Fibroblast of upper back skin (primary cell): ENCODE measurements at regions not wholly inside any gene's neighbourhood (a gene's known extent, or its start where the extent isn't known, plus 50 kb on each side); places are given as distances from the start of the nearest gene placed in this dataset.
"Not testable (repeated sequence)": the region's sequence is repeated elsewhere in the genome, so short reads cannot be mapped to it uniquely, and the experiment has no call there.

Source experiments
- DNase-seq: peaks from one replicate; pipeline ENCODE4 v3.0.0-alpha.2; 2013

DNA sequence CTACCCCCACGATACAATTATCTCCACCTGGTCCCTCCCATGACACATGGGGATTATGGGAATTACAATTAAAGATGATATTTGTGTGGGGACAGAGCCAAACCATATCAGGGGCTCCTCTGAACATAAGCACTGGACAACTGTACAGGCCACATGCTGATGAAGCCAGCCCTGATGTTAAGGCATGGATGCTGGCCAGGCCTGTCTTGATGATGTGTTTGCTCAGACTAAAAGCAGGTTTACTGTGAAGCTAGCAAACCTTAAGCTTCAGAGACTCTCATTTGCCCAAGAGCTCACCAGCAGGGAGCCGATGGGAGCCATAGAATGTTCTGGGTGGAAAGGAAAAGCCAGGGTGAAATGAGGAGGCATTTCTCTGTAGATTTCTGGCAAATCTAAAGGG is 135.3 kb upstream of the KCNK1 start:
- no peak for DNase-seq

DNA sequence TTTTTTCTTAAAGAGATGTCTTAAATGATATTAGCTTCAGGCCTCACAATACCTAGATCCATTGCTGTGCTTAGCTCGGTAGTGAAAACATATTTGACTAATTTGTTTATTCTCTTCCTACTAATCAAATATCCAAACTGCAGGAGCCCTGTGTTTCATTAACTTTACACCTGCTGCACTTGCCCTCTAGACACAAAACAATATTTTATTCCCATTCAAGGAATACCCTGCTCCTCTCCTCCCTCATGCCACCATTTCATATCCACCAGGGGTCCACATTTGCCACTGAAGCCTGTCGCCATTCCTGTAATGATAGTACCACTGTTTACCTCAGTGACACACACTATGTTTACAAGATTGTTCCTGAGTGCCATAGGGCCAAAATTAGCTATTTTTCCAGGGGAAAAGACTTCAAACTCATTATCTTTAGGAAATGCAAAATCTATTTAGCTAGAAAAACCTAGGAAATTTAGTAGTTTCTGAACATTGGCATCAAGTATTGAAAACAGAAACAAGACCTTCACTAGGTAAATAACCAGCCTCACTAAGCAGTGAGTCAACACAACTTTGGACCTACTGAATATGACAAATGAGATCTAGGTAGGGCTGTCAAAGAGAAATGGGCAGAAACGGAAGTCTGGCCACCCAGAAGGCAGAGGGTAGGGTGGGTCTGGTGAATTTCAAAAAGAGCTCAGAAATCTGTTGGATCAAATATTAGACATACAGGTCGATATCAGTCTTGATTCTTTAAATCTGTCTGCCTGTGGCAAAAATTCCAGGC is 134.6 kb upstream of the KCNK1 start:
- no peak for DNase-seq

DNA sequence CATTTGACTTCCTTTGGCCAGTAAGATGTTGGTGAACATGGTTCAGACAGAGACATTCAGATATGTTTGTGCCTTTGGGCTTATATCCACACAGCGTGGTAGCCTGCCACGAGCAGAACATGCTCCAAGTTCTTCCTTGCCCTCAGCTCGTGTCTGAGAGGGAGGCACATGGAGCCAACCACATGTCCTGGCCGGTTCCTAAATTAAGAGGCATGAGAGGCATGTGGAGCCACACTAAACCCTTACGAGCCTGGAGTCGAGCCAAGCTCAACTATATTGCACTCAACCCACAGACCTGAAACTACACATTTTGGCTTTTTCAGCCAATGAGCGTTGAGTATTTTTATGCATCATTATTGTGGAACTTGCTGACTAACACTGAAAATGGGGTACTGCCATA is 133.7 kb upstream of the KCNK1 start:
- no peak for DNase-seq

DNA sequence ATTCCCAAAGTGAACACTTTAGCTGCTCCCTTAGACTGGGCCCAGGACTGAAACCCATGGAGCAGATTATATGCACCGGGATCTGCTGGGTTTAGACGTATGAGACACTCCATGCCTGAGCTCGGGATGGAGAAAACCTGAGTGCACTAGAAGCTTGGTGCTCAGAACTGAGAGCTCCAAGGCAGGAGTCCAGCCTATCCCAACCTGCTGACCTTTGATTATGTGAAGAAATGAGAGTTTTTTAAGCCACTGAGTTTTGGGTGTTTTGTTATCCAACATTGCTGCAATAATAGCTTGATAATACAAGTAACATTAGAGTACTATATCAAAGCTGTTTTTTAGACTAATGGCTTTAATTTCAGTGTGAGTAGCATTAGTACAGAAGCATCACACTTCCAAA is 131.5 kb upstream of the KCNK1 start:
- DNase-seq: no peak

DNA sequence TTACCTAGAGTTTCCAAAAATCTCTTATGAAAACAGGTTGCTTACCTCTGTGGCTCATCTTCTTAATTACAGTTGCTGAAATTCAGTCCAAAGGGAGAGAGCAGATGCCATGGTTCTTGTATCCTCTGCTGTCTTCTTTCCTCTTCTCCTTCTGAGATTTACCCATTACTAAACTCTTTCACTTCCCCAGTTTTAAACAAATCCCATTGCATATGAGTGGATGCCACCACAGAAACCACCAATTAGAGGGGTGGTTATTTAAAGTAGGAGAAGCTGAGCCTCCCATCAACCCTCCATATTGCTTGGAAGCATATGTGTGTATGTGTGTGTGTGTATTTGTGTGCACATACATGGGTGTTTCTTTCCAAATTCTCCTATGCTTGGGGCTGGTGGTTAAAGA is 128.5 kb upstream of the KCNK1 start:
- no peak for DNase-seq

DNA sequence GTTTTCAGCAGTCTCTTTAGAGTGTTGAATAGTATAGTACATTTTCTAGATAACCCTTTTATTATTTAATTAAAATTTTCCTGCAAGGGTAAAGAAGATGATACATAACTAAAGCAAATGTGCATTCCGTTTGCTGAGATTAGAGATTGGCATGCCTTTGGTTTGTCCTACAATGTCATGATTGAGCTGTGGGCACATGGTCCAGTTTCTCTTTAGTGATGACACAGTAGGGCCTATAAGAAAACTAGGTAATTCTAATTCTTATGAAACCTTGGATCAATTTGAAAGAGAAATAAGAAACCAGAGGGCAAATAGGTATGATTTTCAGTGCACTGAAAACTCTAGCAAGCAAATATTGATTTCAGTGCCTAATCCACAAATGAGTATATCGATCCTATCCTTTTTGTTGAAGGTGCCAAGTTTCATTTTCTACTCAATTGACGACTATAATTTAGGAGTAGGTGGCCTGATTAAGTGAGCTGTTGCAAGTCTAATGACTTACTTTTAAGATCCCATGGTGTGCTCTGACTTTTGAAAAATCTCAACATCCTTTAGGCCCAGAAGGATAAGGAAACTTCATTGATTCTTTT is 128.0 kb upstream of the KCNK1 start:
- no peak for DNase-seq

DNA sequence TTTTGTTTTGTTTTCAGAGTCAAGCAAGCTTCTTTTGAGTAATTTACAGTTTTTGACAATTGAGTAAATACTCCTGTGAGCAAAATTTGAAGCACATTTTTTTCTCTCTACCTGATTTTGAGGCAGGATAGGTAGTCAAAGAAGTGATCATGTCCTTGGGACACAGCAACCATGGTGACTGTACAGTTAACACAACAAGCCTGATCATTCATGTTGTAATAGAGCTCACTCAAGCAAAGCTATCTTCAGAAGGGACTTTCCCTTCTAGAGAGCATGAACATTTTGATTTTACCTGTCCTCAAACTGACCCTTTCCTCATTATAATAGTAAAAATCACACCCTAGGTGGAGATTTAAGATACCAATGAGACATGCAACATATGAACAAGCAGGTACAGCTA is 126.5 kb upstream of the KCNK1 start:
- DNase-seq: no peak

DNA sequence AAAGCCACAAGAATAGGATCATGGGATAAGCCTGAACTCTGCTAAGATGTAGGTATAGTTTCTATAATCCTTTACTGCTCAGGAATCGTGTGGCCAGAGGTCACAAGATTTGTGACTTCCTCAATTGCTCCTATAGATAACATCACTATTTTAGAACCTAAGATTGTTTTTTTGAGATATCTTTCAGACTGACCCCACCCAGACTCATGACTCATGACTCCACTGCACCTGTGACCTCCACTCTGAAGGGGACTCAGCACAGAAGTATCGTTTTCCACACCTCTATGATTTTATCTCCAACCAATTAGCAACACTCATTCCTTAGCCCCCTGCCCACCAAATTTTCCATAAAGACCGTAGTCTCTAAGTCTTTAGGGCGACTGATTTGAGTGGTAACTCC is 124.5 kb upstream of the KCNK1 start:
- no peak for DNase-seq

DNA sequence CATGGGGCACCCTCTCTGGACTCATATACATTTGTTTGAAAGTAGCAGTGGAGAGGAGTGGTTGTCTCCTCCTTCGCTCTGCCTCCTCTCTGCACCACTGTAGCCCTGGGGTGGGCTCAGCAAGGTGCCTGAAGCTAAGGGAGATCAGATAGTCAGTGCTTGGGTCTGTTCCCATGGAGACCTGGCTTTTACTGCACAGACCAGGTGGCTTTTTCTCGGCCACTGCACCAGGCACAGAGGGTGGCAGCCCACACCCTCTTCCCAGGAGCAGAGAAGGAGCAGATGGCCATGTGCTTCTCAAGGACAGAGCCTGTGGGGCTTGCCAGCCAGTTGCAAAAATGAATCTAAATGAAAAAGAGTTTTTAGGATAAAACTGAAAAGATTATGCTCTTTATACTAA is 123.4 kb upstream of the KCNK1 start:
- DNase-seq: no peak

DNA sequence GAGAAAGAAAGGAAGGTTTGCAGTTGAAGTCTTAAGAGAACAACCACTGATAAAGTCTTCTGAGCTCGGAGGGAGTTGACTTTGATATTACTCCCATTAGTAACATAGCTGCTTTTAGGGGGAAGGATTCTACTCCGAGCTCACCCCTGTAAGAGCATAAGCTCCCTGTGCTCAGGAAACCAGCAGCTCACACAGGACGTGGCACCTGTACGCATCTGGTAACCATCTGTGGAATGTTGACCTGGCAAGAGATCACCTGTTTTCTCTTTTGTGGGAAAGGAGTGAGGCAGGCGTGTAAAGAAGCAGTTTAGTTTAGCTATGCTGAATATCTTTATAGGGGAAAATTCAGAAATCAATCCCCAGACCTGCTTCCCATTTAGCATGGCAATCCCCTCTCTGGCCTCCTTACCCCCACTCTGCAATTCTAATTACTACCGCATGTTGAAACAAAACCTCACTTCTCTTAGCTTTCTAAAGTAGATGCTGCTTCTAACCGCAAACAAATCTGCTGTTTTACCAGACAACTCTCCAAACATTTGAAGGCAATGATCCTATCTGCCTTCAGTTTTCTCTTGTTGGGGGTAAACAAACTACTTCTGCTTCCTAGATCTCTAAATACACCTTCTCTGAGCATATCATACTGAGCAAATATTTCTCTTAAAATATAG is 121.8 kb upstream of the KCNK1 start:
- no peak for DNase-seq

DNA sequence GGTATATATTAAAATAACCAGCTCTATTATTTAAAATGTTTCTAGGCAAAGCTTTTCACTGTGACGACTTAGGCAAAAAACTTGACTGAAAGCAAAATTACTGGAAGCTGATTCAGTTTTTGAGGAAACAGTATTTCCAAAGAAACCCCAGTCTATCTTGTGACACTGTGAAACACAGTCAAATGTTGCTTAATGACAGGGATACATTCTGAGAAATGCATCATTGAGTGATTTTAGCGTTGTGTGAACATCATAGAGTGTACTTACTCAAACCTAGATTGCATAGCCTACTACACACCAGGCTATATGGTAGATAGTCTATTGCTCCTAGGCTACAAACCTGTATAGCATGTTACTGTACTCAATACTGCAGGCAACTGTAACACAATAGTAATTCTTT is 116.9 kb upstream of the KCNK1 start:
- no peak for DNase-seq

DNA sequence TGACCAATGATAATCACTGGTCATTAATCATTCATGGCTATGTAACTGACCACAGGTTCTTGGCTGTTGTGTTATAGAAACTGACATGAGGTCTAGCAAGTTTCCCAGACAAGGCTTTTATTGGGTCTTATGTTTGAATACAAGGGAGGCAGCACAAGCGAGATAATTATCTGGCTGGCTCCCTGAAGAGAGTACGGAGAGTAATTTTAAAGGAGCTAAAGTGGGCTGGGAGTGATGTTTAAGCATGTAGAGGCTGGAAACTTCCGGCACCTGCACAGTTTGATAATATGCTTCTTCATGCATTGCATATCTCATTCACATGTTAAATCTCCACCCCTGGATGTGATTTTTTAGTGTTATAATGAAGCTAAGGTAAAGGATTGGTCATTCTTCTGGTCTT is 116.2 kb upstream of the KCNK1 start:
- DNase-seq: no peak

DNA sequence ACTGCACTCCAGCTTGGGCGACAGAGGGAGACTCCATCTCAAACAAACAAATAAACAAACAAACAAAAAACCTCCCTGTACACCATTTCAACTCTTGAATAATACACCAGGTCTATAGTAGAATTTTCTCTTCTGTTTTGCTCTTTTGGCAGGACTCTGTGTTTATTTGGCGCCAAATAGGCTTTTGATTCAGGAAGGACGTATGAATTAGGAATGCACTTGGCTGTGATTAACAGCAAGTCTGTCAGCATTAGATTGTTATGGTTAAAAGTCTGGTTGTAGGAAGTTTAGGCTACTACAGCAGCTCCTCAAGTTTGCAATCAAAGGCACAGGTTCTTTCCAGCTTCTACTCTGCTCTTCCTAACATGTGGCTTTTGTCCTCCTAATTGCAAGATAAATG is 113.8 kb upstream of the KCNK1 start:
- no peak for DNase-seq

DNA sequence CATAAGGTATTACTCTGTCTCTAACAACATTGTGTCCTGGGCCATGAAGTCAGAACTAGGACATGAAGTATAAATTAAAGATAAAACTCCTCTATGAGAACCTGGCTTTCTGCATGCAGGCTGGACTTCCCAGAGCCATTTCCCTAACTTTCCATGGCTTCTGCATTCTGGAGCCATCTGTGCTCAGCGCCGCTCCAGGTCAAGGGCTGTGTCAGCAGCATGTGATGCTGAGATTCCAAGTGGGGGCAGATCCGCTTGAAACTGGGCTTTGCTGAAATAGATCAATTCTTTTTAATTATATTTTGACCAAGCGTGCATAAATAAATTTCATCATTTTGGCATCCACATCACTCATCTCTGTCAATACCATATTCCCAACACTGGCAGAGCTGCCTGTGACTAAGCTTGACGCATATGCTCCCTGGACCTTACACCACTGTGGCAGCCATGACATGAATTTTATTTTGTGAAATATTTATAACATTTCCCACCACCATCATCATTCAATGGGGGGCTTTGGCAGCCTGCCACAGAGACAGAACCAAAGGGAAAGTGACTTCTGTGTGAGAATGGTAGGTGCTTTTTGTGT is 110.4 kb upstream of the KCNK1 start:
- DNase-seq: no peak

DNA sequence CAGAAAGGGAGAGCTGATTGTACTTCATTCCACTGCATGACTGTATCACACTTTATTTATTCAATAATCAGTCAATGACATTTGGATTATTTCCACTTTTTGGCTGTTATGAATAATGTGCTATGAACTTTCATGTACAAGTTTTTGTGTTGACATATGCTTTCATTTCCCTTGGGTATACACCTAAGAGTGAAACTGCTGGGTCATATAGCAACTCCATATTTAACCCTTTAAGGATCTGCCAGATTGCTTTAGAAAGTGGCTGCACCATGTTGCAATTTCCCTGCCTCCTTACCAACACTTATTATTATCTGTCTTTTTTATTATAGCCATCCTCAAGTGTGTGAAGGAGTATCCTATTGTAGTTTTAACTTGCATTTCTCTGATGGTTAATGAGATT is 108.8 kb upstream of the KCNK1 start:
- no peak for DNase-seq

DNA sequence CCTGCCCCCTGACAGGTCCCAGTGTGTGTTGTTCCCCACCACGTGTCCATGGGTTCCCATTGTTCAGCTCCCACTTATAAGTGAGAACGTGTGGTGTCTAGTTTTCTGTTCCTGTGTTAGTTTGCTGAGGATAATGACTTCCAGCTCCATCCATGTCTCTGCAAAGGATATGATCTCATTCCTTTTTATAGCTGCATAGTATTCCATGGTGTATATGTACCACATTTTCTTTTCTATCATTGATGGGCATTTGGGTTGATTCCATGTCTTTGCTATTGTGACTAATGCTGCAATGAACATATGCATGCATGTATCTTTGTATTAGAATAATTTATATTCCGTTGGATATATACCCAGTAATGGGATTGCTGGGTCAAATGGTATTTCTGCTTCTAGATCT is 108.0 kb upstream of the KCNK1 start:
- DNase-seq: not testable (repeated sequence)

DNA sequence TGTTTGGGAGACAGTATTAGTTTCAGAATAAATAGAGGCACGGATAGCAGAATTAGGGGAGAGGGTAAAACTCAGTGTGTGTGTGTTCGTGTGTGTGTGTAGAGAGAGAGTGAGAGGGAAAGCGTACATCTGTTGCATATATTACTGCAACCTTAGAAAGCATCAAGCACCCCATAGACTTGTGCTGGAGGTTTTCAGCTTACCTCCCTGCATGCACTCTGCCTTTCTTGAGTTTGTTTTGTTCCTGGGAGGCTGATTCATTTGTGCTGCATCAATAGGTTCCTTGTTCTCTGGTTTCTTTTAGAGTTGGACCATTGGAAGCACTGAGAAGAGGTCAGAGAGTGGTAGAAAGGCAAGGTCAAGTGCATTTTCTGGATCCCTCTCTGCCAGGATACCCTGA is 104.4 kb upstream of the KCNK1 start:
- no peak for DNase-seq

DNA sequence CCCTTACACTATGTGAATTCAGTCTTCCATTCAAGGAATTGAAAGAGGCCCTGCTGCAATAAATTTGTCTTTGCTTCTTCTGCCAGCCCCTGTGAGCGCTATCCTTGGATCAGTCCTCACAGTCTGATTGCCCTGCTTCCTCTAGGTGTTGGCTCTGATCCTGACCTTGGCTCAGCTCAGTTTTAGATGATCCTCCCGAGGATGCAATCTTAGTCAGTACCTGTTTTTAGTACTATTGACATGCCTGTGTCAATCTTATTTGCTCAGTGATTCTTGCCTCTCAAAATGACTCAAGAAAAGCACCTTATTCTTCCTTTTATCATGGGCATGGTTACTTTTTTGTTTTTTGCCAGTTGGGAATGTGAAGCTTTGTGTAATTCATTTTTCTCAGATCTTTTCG is 101.4 kb upstream of the KCNK1 start:
- no peak for DNase-seq

DNA sequence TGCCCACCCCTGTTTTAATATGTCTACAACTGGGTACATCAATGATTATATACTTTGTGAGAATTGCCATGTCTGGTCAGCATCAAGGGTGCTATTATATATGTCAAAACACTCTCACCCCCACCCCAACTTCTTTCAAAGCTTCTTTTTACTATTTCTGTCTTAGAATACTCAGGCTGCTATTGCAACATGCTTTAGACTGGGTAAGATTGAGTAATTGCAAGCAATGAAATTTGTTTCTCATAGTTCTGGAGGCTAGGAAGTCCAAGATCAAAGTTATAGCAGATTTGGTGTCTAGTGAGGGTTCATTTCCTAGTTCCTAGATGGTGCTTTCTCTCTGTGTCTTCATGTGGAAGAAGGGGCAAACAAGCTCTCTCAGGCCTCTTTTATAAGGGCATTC is 100.5 kb upstream of the KCNK1 start:
- DNase-seq: no peak

DNA sequence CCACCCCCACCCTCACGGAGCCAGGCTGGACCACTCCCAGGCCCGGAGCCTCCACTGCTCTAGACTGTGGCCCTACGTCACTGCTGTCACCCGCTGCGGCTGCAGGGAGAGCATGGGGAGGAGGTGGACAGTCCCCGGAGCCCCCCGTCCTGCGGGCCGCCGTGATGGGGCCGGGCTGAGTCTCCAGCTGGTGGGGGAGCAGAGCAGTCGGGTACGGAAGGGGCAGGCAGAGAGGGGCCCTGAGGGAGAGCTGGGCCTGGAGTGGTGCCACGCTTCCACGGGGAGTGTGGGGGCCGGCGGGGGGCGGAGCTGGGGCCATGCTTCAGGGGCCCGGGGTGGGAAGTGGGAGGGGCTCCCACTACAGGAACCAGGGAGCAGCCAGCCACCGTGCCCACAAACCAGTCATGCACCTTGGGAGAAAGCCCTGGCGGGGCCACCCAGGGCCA is 98.9 kb upstream of the KCNK1 start:
- DNase-seq: no peak

DNA sequence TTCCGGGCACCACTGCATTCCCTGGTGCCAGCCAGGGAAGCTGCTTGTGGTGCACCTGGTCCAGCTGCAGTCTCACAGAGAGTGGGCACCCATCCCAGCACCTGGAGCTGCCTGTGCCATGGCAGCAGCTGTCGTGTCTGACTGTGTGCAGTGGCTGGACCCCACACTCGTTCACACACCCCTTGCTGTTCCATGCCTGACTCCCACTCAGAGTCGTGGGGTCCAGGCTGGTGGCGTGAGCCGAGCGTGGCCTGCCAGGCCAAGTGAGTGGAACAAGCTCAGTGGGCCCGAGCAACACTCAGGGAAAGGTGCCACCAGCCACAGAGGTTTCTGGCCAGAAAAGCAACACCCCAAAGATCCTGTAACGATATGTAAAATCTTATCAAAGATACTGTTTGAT is 97.2 kb upstream of the KCNK1 start:
- no peak for DNase-seq

DNA sequence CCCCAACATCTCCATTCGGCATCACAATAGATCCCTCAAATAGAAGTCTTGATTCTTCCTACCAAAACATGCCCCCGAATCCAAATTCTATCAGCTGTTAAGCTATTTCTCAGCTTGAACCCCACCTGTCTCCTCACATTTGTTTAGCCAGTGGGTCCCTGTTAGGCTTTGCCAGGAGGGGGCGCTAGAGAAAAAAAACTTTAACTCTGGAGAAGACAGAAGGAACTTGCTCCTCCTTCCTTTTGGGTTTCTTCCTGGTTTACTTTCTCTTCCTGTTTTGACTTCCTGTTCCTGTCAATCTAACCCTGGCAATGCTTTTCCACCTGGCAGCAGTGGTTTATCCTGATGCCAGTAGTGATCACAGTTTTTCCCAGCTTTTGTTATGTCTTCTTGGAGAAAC is 95.6 kb upstream of the KCNK1 start:
- DNase-seq: peak; percentile 41

DNA sequence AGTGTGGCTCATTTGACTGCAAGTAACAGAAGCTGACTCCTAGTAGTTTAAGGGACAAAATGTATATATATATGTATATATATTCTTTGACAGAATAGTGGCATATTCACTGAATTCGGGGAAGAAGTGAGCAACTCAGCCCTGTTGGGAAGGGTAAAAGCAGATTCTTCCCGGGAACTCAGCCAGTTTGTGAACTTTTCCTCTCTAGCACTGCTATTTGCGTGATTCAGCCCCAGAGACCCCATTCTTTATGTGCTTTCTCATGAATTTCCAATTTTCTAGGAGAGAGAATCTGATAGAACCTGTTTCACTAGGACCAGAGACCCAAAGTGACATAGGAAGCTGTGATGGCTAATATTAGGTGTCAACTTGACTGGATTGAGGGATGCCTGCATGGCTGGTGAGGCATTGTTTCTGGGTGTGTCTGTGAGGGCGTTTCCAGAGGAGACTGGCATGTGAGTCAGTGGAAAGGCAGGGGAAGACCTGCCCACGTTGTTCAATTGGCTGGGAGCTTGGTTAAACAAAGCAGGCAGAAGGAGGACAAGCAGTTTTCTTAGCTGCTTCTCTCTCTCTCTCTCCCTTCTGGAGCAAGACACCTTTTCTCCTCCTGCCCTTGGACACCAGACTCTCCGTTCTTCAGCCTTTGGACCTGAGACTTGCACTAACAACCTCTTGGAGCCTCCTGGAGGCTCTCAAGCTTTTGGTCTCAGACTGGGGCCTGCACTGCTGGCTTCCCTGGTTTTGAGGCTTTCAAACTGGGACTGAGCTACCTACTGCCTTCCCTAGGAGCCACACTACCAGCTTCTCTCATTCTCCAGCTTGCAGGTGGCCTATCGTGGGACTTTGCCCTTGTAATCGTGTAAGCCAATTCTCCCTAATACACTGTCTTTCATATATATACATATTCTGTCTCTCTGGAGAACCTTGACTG is 93.4 kb upstream of the KCNK1 start:
- DNase-seq: peak; percentile 14
